ENCODE measurements at regions not wholly inside any gene's neighbourhood (a gene's known extent, or its start where the extent isn't known, plus 50 kb on each side); places are given as distances from the start of the nearest gene placed in this dataset.

- intact Hi-C loops (cut with micrococcal nuclease): no loop called here
- Mint-ChIP-seq H3K27ac (no peak overlapping the region), H3K4me1 (no peaks in the 10 kb centered on the region), H3K27me3 (no peaks in the 10 kb centered on the region), H3K4me3 (no peak overlapping the region), H3K36me3 (ENCODE audit: low read depth) (no peaks in the 10 kb centered on the region), H3K9me3 (no peaks in the 10 kb centered on the region)
- ChIA-PET POLR2A (no interaction called here), CTCF (no interaction called here)
- ATAC-seq (ENCODE audit: low read depth): no peak
- no peak for DNase-seq
- TF ChIP-seq CTCF (IDR thresholded peaks at IDR 0.05): no peak
Observed at GRCh38 chr11:23095650-23096189, 235.4 kb upstream of the CCDC179 start.

GRCh38 chr11:23097891-23098290, 237.6 kb upstream of the CCDC179 start:
- no peaks in the 10 kb centered on the region for H3K36me3 Mint-ChIP-seq (ENCODE audit: low read depth)
- ChIA-PET CTCF (no interaction called here), POLR2A (no interaction called here)
- intact Hi-C loops (cut with micrococcal nuclease): no loop called here
- no peak for TF ChIP-seq CTCF (IDR thresholded peaks at IDR 0.05)
- H3K27me3 Mint-ChIP-seq: no peaks in the 10 kb centered on the region
- H3K27ac Mint-ChIP-seq: no peak overlapping the region
- no peaks in the 10 kb centered on the region for H3K9me3 Mint-ChIP-seq
- H3K4me1 Mint-ChIP-seq: no peaks in the 10 kb centered on the region
- ATAC-seq (ENCODE audit: low read depth): no peak
- no peak for DNase-seq
- H3K4me3 Mint-ChIP-seq: no peak overlapping the region

GRCh38 chr11:23099256-23099655, 239.0 kb upstream of the CCDC179 start:
- no peak overlapping the region for H3K27ac Mint-ChIP-seq
- H3K27me3 Mint-ChIP-seq: no peaks in the 10 kb centered on the region
- ChIA-PET CTCF (no interaction called here), POLR2A (no interaction called here)
- DNase-seq: no peak
- TF ChIP-seq CTCF (IDR thresholded peaks at IDR 0.05): no peak
- peaks cover 3% of the 10 kb centered on the region for H3K9me3 Mint-ChIP-seq
- H3K36me3 Mint-ChIP-seq (ENCODE audit: low read depth): no peaks in the 10 kb centered on the region
- no peaks in the 10 kb centered on the region for H3K4me1 Mint-ChIP-seq
- no peak overlapping the region for H3K4me3 Mint-ChIP-seq
- no peak for ATAC-seq (ENCODE audit: low read depth)
- intact Hi-C loops (cut with micrococcal nuclease): no loop called here

- H3K4me1 Mint-ChIP-seq: no peaks in the 10 kb centered on the region
- H3K36me3 Mint-ChIP-seq (ENCODE audit: low read depth): no peaks in the 10 kb centered on the region
- no peak for TF ChIP-seq CTCF (IDR thresholded peaks at IDR 0.05)
- H3K27ac Mint-ChIP-seq: no peak overlapping the region
- intact Hi-C loops (cut with micrococcal nuclease): no loop called here
- ChIA-PET POLR2A (no interaction called here), CTCF (no interaction called here)
- no peak for ATAC-seq (ENCODE audit: low read depth)
- no peaks in the 10 kb centered on the region for H3K27me3 Mint-ChIP-seq
- H3K4me3 Mint-ChIP-seq: no peak overlapping the region
- DNase-seq: no peak
- peaks cover 3% of the 10 kb centered on the region for H3K9me3 Mint-ChIP-seq
Observed at GRCh38 chr11:23100726-23101125, 240.5 kb upstream of the CCDC179 start.

GRCh38 chr11:23103416-23103815, 243.1 kb upstream of the CCDC179 start:
- ChIA-PET CTCF (no interaction called here), POLR2A (no interaction called here)
- intact Hi-C loops (cut with micrococcal nuclease): no loop called here
- no peak overlapping the region for H3K4me3 Mint-ChIP-seq
- no peaks in the 10 kb centered on the region for H3K4me1 Mint-ChIP-seq
- DNase-seq (no peak), ATAC-seq (ENCODE audit: low read depth) (no peak)
- H3K27ac Mint-ChIP-seq: no peak overlapping the region
- H3K36me3 Mint-ChIP-seq (ENCODE audit: low read depth): no peaks in the 10 kb centered on the region
- H3K9me3 Mint-ChIP-seq: peaks cover 3% of the 10 kb centered on the region
- H3K27me3 Mint-ChIP-seq: no peaks in the 10 kb centered on the region
- TF ChIP-seq CTCF (IDR thresholded peaks at IDR 0.05): no peak
